ENCODE measurements at regions not wholly inside any gene's neighbourhood (a gene's known extent, or its start where the extent isn't known, plus 50 kb on each side); places are given as distances from the start of the nearest gene placed in this dataset.
"Not testable (repeated sequence)": the region's sequence is repeated elsewhere in the genome, so short reads cannot be mapped to it uniquely, and the experiment has no call there.

- DNase-seq = no peak
These were observed 283.6 kb upstream of the PRDM9 start for GRCh38 chr5:23223846-23224245.

DNA sequence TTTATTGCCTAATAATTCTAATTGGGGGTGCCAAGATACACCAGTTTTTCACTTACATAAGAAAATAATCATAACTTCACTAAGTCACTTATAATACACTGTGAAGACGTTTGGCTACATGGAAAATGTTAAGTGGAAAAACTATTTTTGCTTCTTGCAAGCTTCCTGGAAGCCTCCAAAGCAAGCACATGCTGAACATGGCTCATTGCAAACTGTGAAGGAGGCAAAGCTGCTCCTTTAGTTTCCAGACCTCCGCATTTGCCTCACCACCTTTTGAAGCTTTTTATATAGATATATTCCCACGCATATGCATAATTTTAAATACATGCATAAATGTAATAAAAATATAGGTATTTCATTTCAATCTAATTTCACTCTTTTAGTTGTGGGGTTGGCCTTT is 285.6 kb upstream of the PRDM9 start:
- no peak for DNase-seq

- no peak for DNase-seq
These were observed 290.2 kb upstream of the PRDM9 start for GRCh38 chr5:23217159-23217558.

- DNase-seq = no peak
These were observed 291.1 kb upstream of the PRDM9 start for GRCh38 chr5:23216345-23216744.

- DNase-seq = peak; percentile 57
These were observed 298.4 kb upstream of the PRDM9 start for GRCh38 chr5:23208959-23209431.

DNA sequence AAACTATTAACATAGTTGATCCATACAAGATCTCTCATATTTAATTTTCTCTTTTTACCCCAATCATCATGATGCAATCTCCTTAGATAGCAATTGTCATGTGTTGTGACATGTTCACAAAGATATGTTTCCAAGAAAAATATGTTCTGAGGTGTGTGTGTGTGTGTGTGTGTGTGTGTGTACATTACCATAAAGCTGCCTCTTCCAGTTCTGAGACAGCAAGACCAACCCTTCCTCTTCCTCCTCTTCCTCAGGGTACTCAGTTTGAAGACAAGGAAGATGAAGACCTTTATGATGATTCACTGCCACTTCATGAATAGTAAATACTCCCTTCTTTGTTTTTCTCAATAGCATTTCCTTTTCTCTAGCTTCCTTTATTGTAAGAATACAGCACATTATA is 303.3 kb upstream of the PRDM9 start:
- DNase-seq = no peak

- no peak for DNase-seq
These were observed 316.7 kb upstream of the CDH12 start for GRCh38 chr5:23169660-23170416.

- DNase-seq = no peak
These were observed 311.8 kb upstream of the CDH12 start for GRCh38 chr5:23164971-23165370.

DNA sequence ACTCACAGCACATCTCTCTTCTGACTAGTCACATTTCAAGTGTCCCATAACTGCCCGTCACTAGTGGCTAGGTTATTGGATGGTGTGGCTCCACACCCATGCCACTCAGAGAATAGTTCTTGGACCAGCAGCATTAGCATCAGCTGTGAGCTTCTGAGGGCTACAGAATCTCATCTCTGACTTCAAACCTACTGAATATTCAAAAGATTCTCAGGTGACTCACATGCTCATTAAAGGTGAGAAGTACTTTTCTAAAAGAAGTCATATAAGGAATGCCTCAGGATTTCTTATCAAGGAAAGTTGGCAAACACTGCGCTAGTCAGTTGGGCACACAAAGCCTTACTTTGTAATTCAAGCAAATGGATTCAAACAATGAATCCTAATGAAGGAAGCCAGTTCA is 305.0 kb upstream of the CDH12 start:
- DNase-seq = no peak

DNA sequence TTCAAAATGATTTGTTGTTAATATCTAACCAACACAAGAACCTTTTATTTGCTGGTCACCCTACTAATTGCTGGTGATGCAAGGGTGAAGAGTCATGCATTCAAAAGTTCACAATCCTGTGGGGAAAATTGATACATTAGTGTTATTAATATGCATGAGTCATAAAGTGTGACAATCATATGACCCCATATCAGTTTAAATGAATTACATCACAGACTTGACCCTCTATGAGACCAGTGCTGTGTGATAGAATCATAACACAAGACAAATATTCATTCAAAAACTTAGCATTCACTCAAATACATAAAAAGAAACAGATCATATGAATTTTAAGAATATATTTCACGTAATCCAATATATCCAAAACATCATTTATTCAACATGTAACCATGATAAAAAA is 304.6 kb upstream of the CDH12 start:
- no peak for DNase-seq

DNA sequence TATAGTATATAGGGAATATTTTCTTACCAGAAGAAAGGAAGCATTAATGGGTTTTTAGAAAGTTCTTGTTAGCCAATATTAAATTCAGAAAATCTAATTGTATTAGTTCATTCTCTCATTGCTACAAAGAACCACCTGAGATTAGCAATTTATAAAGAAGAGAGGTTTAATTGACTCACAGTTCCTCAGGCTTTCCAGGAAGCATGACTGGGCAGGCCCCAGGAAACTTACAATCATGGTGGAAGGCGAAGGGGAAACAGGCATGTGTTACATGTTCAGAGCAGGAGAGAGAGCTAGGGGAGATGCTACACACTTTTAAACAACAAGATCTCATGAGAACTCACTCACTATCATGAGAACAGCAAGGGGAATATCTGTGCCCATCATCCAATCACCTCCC is 304.0 kb upstream of the CDH12 start:
- no peak for DNase-seq

- DNase-seq = no peak
These were observed 294.5 kb upstream of the CDH12 start for GRCh38 chr5:23147625-23148024.

DNA sequence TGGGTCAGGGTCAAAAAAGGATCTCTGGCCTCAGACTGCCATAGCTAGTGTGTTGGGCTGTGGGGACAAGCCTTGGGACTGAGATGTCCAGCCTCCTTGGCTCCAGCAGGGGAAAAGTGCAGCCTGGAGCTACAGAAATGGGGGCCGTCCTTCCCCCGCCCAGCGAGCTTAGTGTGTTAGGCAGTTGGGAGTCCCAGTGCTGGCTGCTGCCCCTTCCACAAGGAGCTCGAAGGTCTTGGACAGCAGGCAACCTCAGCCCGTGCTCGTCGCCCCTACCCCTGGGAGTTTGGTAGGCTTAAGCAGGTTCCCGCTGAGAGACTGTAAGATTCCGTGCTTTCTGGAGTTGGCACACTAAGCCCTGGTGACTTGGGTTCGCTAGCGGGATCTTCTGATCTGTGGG is 293.0 kb upstream of the CDH12 start:
- DNase-seq = no peak

GRCh38 chr5:23139338-23140171 is 286.4 kb upstream of the CDH12 start:
- peak; percentile 14 for DNase-seq

GRCh38 chr5:23136958-23137357 is 283.8 kb upstream of the CDH12 start:
- no peak for DNase-seq

DNA sequence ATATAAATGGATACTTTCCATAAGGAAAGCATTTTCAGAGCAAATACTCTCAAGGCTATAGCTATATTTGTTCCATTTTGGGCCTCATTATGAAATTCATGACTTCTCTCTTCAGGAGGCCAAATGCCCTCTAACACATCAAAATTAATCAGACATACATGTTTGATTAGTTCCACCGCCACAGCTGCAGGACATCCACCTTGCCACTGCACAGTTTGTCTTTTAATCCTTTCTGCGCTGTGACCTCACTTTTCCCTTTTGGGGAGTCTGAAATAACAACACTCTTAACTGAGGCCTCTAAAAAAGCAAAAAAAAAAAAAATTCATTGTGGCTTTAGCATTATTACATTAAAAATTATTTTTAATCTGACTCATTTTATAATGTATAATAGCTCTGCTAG is 279.1 kb upstream of the CDH12 start:
- no peak for DNase-seq

DNA sequence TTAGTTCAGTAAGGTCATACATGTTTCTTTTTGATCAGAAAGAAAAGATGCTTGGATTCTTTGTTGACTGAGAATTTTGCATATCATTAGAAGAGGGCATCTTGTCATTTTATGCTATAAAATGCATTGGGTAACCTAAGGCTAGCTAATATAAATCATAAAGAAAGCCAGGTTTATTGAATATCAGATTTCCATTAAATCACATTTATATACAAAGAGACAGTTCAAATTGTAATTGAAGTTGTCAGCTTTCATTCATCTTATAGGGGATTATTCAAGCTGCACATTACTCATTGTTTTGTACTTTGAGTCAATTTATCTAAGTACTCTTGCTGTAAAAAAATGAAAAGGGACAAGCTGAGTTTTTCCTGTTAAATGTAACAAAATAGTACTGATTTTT is 259.1 kb upstream of the CDH12 start:
- no peak for DNase-seq

GRCh38 chr5:23105021-23105420 is 251.9 kb upstream of the CDH12 start:
- DNase-seq = no peak

- no peak for DNase-seq
These were observed 250.4 kb upstream of the CDH12 start for GRCh38 chr5:23103566-23103965.

GRCh38 chr5:23095418-23095817 is 242.3 kb upstream of the CDH12 start:
- not testable (repeated sequence) for DNase-seq

- peak; percentile 3 for DNase-seq
These were observed 236.1 kb upstream of the CDH12 start for GRCh38 chr5:23089286-23089685.

DNA sequence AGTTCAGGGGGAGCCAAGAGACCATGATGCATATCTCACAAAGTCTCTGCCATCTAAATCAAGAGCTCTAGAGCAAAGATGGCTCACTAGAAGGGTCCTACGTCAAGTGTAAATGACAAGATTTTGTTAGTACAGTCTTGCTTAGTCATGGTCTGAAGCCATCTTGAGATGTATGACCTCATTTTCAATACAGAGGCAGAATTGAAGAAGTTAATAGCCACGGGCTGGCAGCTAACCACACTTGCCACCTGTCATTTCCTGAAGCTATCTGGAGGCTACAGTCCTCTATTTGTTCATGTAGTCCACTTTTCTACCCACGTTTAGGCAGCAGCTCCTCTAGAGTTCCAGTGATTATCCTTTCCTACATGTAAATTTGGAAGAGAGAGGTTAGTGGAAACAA is 231.7 kb upstream of the CDH12 start:
- peak; percentile 4 for DNase-seq

- no peak for DNase-seq
These were observed 219.0 kb upstream of the CDH12 start for GRCh38 chr5:23072179-23072578.

DNA sequence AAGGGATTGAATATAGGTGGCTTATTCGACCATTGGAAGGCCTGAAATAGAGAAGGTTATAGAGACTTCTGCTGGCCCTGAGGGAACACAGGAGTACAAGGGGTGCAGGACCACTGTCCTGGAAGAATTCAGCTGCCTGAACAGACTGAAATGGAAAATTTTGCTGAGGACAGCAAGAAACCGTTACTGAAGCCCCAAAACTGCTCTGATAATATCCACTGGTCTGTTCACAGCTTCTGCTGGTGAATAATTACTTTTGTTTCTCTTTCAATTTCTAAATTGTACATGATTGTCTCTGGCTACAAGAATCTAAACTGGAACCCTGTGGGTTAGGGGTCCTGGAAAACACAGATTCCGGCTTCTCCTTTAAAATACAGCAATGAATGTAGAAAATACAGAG is 218.5 kb upstream of the CDH12 start:
- DNase-seq = no peak
